ENCODE measurements at regions not wholly inside any gene's neighbourhood (a gene's known extent, or its start where the extent isn't known, plus 50 kb on each side); places are given as distances from the start of the nearest gene placed in this dataset.
A peak's percentile ranks its signal among the peaks of the same experiment; 100 is the strongest.

DNA sequence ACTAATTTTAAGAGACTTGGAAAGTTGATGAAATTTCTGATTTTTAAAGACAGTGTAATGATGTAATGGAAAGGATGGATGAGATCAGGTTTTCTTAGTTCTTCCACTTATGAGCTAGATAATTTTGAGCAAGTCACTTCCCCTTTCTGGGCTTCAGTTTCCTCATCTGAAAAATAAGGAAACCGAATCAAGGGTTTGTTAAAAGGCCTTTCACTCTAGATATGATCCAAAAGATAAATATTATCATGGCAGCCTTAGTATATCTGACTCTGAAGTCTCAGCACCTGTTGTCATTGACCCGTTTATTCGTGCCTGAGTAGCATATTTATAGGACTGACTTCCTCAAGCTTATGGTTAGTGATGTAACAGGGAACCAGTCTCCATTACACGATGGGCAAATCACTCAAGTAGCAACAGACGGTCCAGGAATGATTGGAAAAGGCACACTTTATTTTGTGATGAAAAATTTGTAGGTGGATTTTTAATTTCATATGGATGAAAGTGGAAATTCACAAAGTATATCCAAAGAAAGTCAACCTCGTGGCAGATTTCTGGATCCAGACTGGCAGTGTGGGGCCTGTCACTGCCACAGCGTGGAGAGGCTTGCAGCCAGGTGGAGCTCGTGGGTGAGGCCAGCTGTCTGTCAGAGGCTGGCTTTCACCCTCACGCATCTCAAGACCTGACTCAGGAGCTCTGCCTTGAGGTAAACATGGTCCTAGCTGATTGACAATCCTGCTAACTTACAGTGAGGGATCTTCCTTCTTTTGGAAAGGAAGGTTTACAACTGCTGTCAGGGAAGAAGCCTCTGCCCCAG is 137.9 kb upstream of the CXCR4 start:
- TF ChIP-seq, protein P1, sequence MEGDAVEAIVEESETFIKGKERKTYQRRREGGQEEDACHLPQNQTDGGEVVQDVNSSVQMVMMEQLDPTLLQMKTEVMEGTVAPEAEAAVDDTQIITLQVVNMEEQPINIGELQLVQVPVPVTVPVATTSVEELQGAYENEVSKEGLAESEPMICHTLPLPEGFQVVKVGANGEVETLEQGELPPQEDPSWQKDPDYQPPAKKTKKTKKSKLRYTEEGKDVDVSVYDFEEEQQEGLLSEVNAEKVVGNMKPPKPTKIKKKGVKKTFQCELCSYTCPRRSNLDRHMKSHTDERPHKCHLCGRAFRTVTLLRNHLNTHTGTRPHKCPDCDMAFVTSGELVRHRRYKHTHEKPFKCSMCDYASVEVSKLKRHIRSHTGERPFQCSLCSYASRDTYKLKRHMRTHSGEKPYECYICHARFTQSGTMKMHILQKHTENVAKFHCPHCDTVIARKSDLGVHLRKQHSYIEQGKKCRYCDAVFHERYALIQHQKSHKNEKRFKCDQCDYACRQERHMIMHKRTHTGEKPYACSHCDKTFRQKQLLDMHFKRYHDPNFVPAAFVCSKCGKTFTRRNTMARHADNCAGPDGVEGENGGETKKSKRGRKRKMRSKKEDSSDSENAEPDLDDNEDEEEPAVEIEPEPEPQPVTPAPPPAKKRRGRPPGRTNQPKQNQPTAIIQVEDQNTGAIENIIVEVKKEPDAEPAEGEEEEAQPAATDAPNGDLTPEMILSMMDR (IDR thresholded peaks at IDR 0.05; ENCODE audit: low read length) = peak; percentile 69
- TF ChIP-seq EZH2 (IDR thresholded peaks at IDR 0.05; ENCODE audit: borderline replicate concordance, low read length) = no peak
